K562 (cell line): ENCODE measurements at regions not wholly inside any gene's neighbourhood (a gene's known extent, or its start where the extent isn't known, plus 50 kb on each side); places are given as distances from the start of the nearest gene placed in this dataset.

ENCODE experiments used
- ATAC-seq: fragments of 200-7000 bp; cut with Tn5 transposase; 3 replicates; pipeline ENCODE4 v1.9.1; 2020; ENCODE audit warnings: moderate library complexity
- BruUV-seq: library from RNA; stranded (reverse); fragments of 400-500 nt; replicated peaks from 2 replicates; lab custom pipeline; 2021; lab: Mats Ljungman, UMichigan
- CTCF ChIA-PET: fragments of 300-600 bp; formaldehyde crosslinking; extraction: SDS; loops from one replicate; lab custom pipeline; 2021; ENCODE audit warnings: low intra/inter-chr PET ratio; lab: Yijun Ruan, JAX
- POLR2A ChIA-PET: fragments of 300-600, 350-650 bp; sonication (Branson Sonifier 250); formaldehyde crosslinking; extraction: SDS; loops from one replicate; lab custom pipeline; 2021; ENCODE audit warnings: antibody characterized with exemption, inconsistent platforms; lab: Yijun Ruan, JAX
- DNase-seq, 4 experiments: peaks; one replicate each; pipeline versions ENCODE4 v3.0.0 to v3.0.0-alpha.2; 2011 to 2018; ENCODE audit warnings: low spot score in 3 of 4, mixed read lengths in 3 of 4; ENCODE audit errors: extremely low read depth in 1 of 4
- FAIRE-seq: peaks from 2 replicates; lab custom pipeline; 2011; peaks lifted over from hg19 to GRCh38; lab: Jason Lieb, UNC
- H2AFZ ChIP-seq: 2 replicates; pipeline ENCODE4 v1.6.0; 2011; ENCODE audit warnings: low read depth, low read length, control low read depth, inconsistent platforms
- H3K27ac ChIP-seq: fragments of 200-600 bp; 3 replicates; pipeline ENCODE4 v1.8.0; 2011; ENCODE audit warnings: low read depth, mild to moderate bottlenecking, control low read depth, inconsistent platforms, low read length, moderate library complexity, mixed read lengths; ENCODE audit errors: extremely low read depth
- H3K27me3 ChIP-seq, 2 experiments: fragments of 300-600 bp in 1 of 2; 2 replicates in 1 of 2; 3 replicates in 1 of 2; pipeline versions ENCODE4 v1.6.0 to v1.8.0; 2011; ENCODE audit warnings: inconsistent platforms in 2 of 2, low read length in 2 of 2, mild to moderate bottlenecking in 1 of 2, mixed read lengths in 1 of 2, moderate library complexity in 1 of 2; ENCODE audit not compliant: control insufficient read depth in 2 of 2, insufficient read depth in 2 of 2
- H3K36me3 ChIP-seq: fragments of 300-600 bp; 3 replicates; pipeline ENCODE4 v1.8.0; 2011; ENCODE audit warnings: mild to moderate bottlenecking, low read length, inconsistent platforms; ENCODE audit not compliant: control insufficient read depth, insufficient read depth
- H3K4me1 ChIP-seq, 2 experiments: fragments of 200-600 bp in 1 of 2; replicated peaks in 1 of 2; 2 replicates in 1 of 2; 3 replicates in 1 of 2; pipeline versions ENCODE4 v1.5.1 to v1.8.0; 2011; ENCODE audit warnings: inconsistent platforms in 2 of 2, low read length in 2 of 2, mild to moderate bottlenecking in 1 of 2, mixed read lengths in 1 of 2, moderate library complexity in 1 of 2; ENCODE audit not compliant: control insufficient read depth in 2 of 2, insufficient read depth in 2 of 2
- H3K4me2 ChIP-seq: 2 replicates; pipeline ENCODE4 v1.6.1; 2011; ENCODE audit warnings: low read length, control low read depth, inconsistent platforms, mixed read lengths; ENCODE audit not compliant: insufficient read depth
- H3K4me3 ChIP-seq: fragments of 200-600 bp; sonication (generic), shearing (Covaris generic); 2 replicates; pipeline ENCODE4 v1.5.1; 2016; ENCODE audit warnings: control low read depth, inconsistent platforms
- H3K79me2 ChIP-seq: fragments of 200-600 bp; 3 replicates; pipeline ENCODE4 v1.8.0; 2011; ENCODE audit warnings: low read length, inconsistent platforms; ENCODE audit not compliant: control insufficient read depth, insufficient read depth
- H3K9ac ChIP-seq, 2 experiments: 2 replicates each; pipeline versions ENCODE4 v1.6.0 to v1.6.1; 2011; ENCODE audit warnings: low read depth in 2 of 2, low read length in 2 of 2, control low read depth in 1 of 2, inconsistent platforms in 1 of 2, mild to moderate bottlenecking in 1 of 2, mixed read lengths in 1 of 2; ENCODE audit not compliant: insufficient read depth in 1 of 2
- H3K9me1 ChIP-seq: one replicate; pipeline ENCODE4 v1.6.0; 2011; ENCODE audit warnings: inconsistent platforms, mild to moderate bottlenecking, low read length, moderate library complexity; ENCODE audit not compliant: control insufficient read depth, insufficient read depth
- H3K9me3 ChIP-seq: replicated peaks from 2 replicates; pipeline ENCODE4 v1.5.1; 2011; ENCODE audit warnings: low read depth, low read length, inconsistent platforms; ENCODE audit not compliant: control insufficient read depth, insufficient read depth
- H4K20me1 ChIP-seq: replicated peaks from 2 replicates; pipeline ENCODE4 v1.6.1; 2011; ENCODE audit warnings: low read length, inconsistent platforms, mixed read lengths; ENCODE audit not compliant: control insufficient read depth, insufficient read depth
- ARID2 ChIP-seq: fragments of 450-650 bp; IDR thresholded peaks from 2 replicates; pipeline ENCODE4 v1.6.1; 2017; ENCODE audit warnings: antibody characterized with exemption, mild to moderate bottlenecking
- BRCA1 ChIP-seq, 2 experiments: fragments of 450-650 bp in 1 of 2; sonication (generic) in 1 of 2; formaldehyde crosslinking in 1 of 2; IDR thresholded peaks; 2 replicates each; pipeline versions ENCODE4 v1.5.0 to v1.6.1; 2017 to 2020; ENCODE audit warnings: mild to moderate bottlenecking in 1 of 2, missing genetic modification reagents in 1 of 2
- CBX2 ChIP-seq: fragments of 200-600 bp; sonication (generic); IDR thresholded peaks from one replicate; pipeline ENCODE4 v1.6.1; 2012; ENCODE audit warnings: mild to moderate bottlenecking, low read length, inconsistent platforms; ENCODE audit not compliant: insufficient read depth, poor library complexity, severe bottlenecking
- COPS2 ChIP-seq: fragments of 450-650 bp; conservative IDR thresholded peaks from 2 replicates; pipeline ENCODE4 v1.6.1; 2016; ENCODE audit warnings: mild to moderate bottlenecking, moderate library complexity
- NRF1 ChIP-seq, 2 experiments: fragments of 450-650 bp; IDR thresholded peaks in 1 of 2; conservative IDR thresholded peaks in 1 of 2; 2 replicates each; pipeline ENCODE4 v1.6.1; 2014; ENCODE audit warnings: mild to moderate bottlenecking in 2 of 2
- SMAD4 ChIP-seq: fragments of 250-450 bp; sonication (Bioruptor Pico); conservative IDR thresholded peaks from 2 replicates; pipeline ENCODE4 v1.8.0; 2021; ENCODE audit warnings: inconsistent platforms, mild to moderate bottlenecking, moderate library complexity
- SRSF1 ChIP-seq: fragments of 200-400 bp; formaldehyde crosslinking; IDR thresholded peaks from 2 replicates; pipeline ENCODE4 v1.6.1; 2017; ENCODE audit warnings: mild to moderate bottlenecking, low read depth, low read length, moderate library complexity
- ZFPM2 ChIP-seq: fragments of 250-450 bp; sonication (Bioruptor Pico); IDR thresholded peaks from 2 replicates; pipeline ENCODE4 v1.5.1; 2022; ENCODE audit warnings: mild to moderate bottlenecking
- ZNF146 ChIP-seq: IDR thresholded peaks from one replicate; pipeline ENCODE4 v1.6.1; 2018; ENCODE audit warnings: missing compliant biosample characterization; ENCODE audit not compliant: unreplicated experiment
- ZNF232 ChIP-seq: sonication (generic); formaldehyde crosslinking; IDR thresholded peaks from 2 replicates; pipeline ENCODE4 v1.8.0; 2022; ENCODE audit warnings: mild to moderate bottlenecking, missing genetic modification reagents
- ZNF76 ChIP-seq: fragments of 250-450 bp; sonication (Bioruptor Pico); IDR thresholded peaks from 2 replicates; pipeline ENCODE4 v1.4.0; 2020; ENCODE audit warnings: mild to moderate bottlenecking, moderate library complexity, borderline replicate concordance
- WGBS: fragments of 100-300 bp; shearing (Covaris generic); methylation state at CpG from one replicate; pipeline ENCODE4 v1.1.6; 2016; ENCODE audit warnings: low coverage, mixed read lengths; ENCODE audit not compliant: insufficient coverage; ENCODE audit errors: missing lambda C conversion rate; 5-methylcytosine and 5-hydroxymethylcytosine counted together
- in situ Hi-C: fragments of 300-500 bp; cut with MboI; formaldehyde crosslinking; loops from 4 replicates; pipeline ENCODE4 v1.15.0; 2018; ENCODE audit warnings: inconsistent platforms, mixed read lengths
- intact Hi-C: fragments of 100-400 bp; cut with micrococcal nuclease; formaldehyde crosslinking; loops from 2 replicates; pipeline ENCODE4 v1.14.2; 2022
- TF ChIP-seq, protein P1 (sequence below): fragments of 450-650 bp; IDR thresholded peaks from 2 replicates; pipeline ENCODE4 v1.6.1; 2016; ENCODE audit warnings: antibody characterized with exemption
- TF ChIP-seq, protein P2 (sequence below): fragments of 450-650 bp; IDR thresholded peaks from 2 replicates; pipeline ENCODE4 v1.6.1; 2016

DNA sequence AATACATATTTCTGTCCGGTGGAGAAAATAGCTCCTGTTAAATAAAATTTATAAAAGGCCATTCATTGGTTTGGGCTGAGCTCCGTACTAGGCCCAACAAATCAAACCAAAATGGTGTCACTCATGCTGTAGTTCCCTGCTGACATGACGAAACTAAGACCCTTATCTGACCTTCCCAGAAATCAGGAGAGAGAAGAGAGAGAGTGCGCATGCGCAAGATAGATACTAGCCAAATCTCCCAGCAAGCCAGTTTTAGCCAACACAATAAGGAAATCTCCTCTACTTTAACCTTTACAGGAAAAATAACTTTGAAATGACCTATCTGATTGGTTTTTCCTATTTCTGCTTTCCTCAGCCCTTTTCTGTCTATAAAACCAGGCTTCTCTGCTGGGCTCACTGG lies 152.7 kb upstream of the RMST start:
- TF ChIP-seq NRF1 (conservative IDR thresholded peaks at IDR 0.05 in 1 of 2, IDR thresholded peaks at IDR 0.05 in 1 of 2) (peak; percentile 74 to 78), ARID2 (no peak)
- DNase-seq (peak in 2 of 4 experiments; percentile 1 to 9), ATAC-seq (no peak), FAIRE-seq (no peak)
- 11% methylated on average over 5 of the region's 5 CpGs for WGBS
- intact Hi-C loops (loop anchor here (5.0 to 10.0 kb wide), 2 partner anchors 65 to 733 kb away; no protein-coding TSS in a partner anchor), in situ Hi-C loops (loop anchor here (25.0 kb wide), 1 partner anchor 1077 kb away; no protein-coding TSS in a partner anchor)
- H3K4me1 ChIP-seq: no peaks in the 10 kb centered on the region
- H3K27me3 ChIP-seq: no peaks in the 10 kb centered on the region
- H3K27ac ChIP-seq: no peak overlapping the region
- ChIA-PET CTCF (no interaction called here), POLR2A (no interaction called here)
- H3K36me3 ChIP-seq: no peaks in the 10 kb centered on the region
- BruUV-seq: no TSS peak
- H3K4me3 ChIP-seq: no peak overlapping the region
- H2AFZ ChIP-seq: no peak overlapping the region
- no peaks in the 10 kb centered on the region for H3K79me2 ChIP-seq
- no peak overlapping the region for H3K4me2 ChIP-seq
- H3K9ac ChIP-seq: no peak overlapping the region
- no peaks in the 10 kb centered on the region for H4K20me1 ChIP-seq
- H3K9me3 ChIP-seq: no peaks in the 10 kb centered on the region
- no peaks in the 10 kb centered on the region for H3K9me1 ChIP-seq

DNA sequence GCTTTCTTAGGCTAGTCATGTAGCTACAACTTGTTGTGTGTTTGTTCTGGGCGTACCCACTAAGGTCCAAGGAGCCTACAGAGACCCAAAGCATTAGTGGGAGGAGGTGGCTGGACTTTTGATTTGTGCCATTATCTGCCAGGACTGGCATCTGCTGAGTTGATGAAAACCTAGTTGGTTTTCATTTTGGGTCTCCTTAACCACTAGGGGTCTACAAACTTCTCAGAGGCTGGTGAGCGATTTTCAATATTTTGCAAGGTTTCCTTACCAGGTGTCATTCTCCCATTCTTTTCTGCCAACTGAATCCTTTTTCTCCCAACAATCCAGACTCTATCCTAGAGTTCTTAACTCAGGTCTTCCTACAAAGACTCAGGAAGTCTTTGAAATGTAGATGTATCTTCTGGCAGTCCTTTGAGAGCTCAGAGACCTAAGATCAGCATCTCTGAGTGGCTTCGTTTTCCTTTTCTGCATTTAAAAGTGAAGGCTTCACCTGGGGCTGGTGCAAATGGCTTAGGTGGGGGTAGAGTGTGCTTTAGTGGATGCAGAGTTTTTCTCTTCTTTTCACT lies 150.0 kb upstream of the RMST start:
- no peak overlapping the region for H3K4me3 ChIP-seq
- no peaks in the 10 kb centered on the region for H4K20me1 ChIP-seq
- H3K4me1 ChIP-seq: no peaks in the 10 kb centered on the region
- H3K79me2 ChIP-seq: no peaks in the 10 kb centered on the region
- in situ Hi-C loops: loop anchor here (25.0 kb wide), 1 partner anchor 1075 kb away; no protein-coding TSS in a partner anchor
- no peak overlapping the region for H2AFZ ChIP-seq
- DNase-seq: no peak
- intact Hi-C loops: loop anchor here (10.0 kb wide), 1 partner anchor 62 kb away; no protein-coding TSS in a partner anchor
- BruUV-seq: no TSS peak
- H3K36me3 ChIP-seq: no peaks in the 10 kb centered on the region
- H3K9me3 ChIP-seq: no peaks in the 10 kb centered on the region
- ATAC-seq: no peak
- no peak for FAIRE-seq
- no peaks in the 10 kb centered on the region for H3K9me1 ChIP-seq
- H3K27me3 ChIP-seq: no peaks in the 10 kb centered on the region
- H3K4me2 ChIP-seq: no peak overlapping the region
- WGBS: 0% methylated on average over 3 of the region's 3 CpGs
- H3K9ac ChIP-seq: no peak overlapping the region
- H3K27ac ChIP-seq: no peak overlapping the region
- CTCF ChIA-PET: no interaction called here
- POLR2A ChIA-PET: no interaction called here
- no peak for TF ChIP-seq ZNF76
- TF ChIP-seq, protein P1, sequence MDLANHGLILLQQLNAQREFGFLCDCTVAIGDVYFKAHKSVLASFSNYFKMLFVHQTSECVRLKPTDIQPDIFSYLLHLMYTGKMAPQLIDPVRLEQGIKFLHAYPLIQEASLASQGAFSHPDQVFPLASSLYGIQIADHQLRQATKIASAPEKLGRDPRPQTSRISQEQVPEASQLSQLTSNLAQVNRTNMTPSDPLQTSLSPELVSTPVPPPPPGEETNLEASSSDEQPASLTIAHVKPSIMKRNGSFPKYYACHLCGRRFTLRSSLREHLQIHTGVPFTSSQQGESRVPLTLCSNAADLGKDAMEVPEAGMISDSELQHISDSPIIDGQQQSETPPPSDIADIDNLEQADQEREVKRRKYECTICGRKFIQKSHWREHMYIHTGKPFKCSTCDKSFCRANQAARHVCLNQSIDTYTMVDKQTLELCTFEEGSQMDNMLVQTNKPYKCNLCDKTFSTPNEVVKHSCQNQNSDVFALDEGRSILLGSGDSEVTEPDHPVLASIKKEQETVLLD: no peak
- TF ChIP-seq ZFPM2 (CRISPR knock-in tag): no peak
- no peak for TF ChIP-seq ZNF232 (CRISPR knock-in tag)
- TF ChIP-seq COPS2: no peak
- TF ChIP-seq, protein P2, sequence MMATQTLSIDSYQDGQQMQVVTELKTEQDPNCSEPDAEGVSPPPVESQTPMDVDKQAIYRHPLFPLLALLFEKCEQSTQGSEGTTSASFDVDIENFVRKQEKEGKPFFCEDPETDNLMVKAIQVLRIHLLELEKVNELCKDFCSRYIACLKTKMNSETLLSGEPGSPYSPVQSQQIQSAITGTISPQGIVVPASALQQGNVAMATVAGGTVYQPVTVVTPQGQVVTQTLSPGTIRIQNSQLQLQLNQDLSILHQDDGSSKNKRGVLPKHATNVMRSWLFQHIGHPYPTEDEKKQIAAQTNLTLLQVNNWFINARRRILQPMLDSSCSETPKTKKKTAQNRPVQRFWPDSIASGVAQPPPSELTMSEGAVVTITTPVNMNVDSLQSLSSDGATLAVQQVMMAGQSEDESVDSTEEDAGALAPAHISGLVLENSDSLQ: no peak
- TF ChIP-seq SRSF1: no peak
- TF ChIP-seq SMAD4 (CRISPR knock-in tag): no peak
- TF ChIP-seq BRCA1 (IDR thresholded peaks at IDR 0.05): no peak
- TF ChIP-seq BRCA1 (CRISPR knock-in tag; IDR thresholded peaks at IDR 0.05): no peak
- TF ChIP-seq ZNF146 (CRISPR knock-in tag): no peak
- TF ChIP-seq CBX2: no peak
